Heart right ventricle (tissue), 16 donors: ENCODE measurements at regions not wholly inside any gene's neighbourhood (a gene's known extent, or its start where the extent isn't known, plus 50 kb on each side); places are given as distances from the start of the nearest gene placed in this dataset.

Experiments
- ATAC-seq, 8 donors: fragments of 200-7000 bp; cut with Tn5 transposase; one replicate each; pipeline ENCODE4 v1.9.1; 2020; ENCODE audit warnings: mild to moderate bottlenecking in 8 of 8, moderate library complexity in 8 of 8, moderate number of reproducible peaks in 1 of 8
- DNase-seq, 2 donors: peaks; one replicate each; pipeline ENCODE4 v3.0.0-alpha.2; 2020
- H3K27ac ChIP-seq, 10 donors: fragments of 200-600 bp; sonication (generic) in 2 of 10; one replicate each; pipeline versions ENCODE4 v1.5.0 to v1.8.0; 2020 to 2022; ENCODE audit warnings: mild to moderate bottlenecking in 3 of 10
- H3K27me3 ChIP-seq, 7 donors: fragments of 200-600 bp; one replicate each; pipeline ENCODE4 v1.8.0; 2021 to 2022; ENCODE audit warnings: mild to moderate bottlenecking in 2 of 7
- H3K36me3 ChIP-seq, 9 donors: fragments of 200-600 bp; sonication (generic) in 1 of 9; one replicate each; pipeline versions ENCODE4 v1.5.0 to v1.8.0; 2020 to 2022; ENCODE audit warnings: mild to moderate bottlenecking in 2 of 9
- H3K4me1 ChIP-seq, 9 donors: fragments of 200-600 bp; sonication (generic) in 1 of 9; one replicate each; pipeline versions ENCODE4 v1.5.0 to v1.8.0; 2020 to 2022; ENCODE audit warnings: mild to moderate bottlenecking in 4 of 9
- H3K4me3 ChIP-seq, 10 donors: fragments of 200-600 bp; sonication (generic) in 2 of 10; one replicate each; pipeline versions ENCODE4 v1.5.0 to v1.8.0; 2020 to 2022; ENCODE audit warnings: mild to moderate bottlenecking in 7 of 10, moderate library complexity in 2 of 10
- H3K9me3 ChIP-seq, 11 donors: fragments of 200-600 bp in 10 of 11; sonication (generic) in 2 of 11; one replicate each; pipeline versions ENCODE4 v1.5.0 to v1.8.0; 2013 to 2022; ENCODE audit warnings: mild to moderate bottlenecking in 2 of 11, control low read depth in 1 of 11, moderate library complexity in 1 of 11
- WGBS, 2 donors: extraction: QIAGEN DNeasy Blood & Tissue Kit; methylation state at CpG; one replicate each; pipeline ENCODE4 v1.1.7; 2013; ENCODE audit warnings: inconsistent platforms in 1 of 2; 5-methylcytosine and 5-hydroxymethylcytosine counted together
- intact Hi-C, 10 donors: fragments of 100-400 bp; cut with DNase I; formaldehyde crosslinking; loops; one replicate each; pipeline versions ENCODE4 v1.11.1 to v1.14.2; 2022
- TF ChIP-seq, protein P1 (sequence below), 9 donors: fragments of 200-600 bp; sonication (generic) in 2 of 9; IDR thresholded peaks; one replicate each; pipeline versions ENCODE4 v1.5.0 to v1.8.0; 2021 to 2022; ENCODE audit warnings: antibody characterized with exemption in 9 of 9, mild to moderate bottlenecking in 5 of 9, moderate library complexity in 1 of 9
- donor health status: Arrhythmogenic right ventricular cardiomyopathy.
- donor health status: ischemic (EF 13 %, LVEDD 7.1; RV severe dilation, severe dysfunction).
- donor health status: healthy with polysubstance abuse.
- donor health status: DM: no; HTN: yes; CAD: no.
- donor health status: DM: no; HTN: no; CAD: no.
- donor health status: ischemic (EF 25% LVEDD 6.9; RV normal size, moderate dysfunction).
- donor health status: ischemic (EF 25% LVEDD 5.7; RV mildly dilated, moderate dysfunction).
- donor health status: healthy.
- donor health status: DM: yes; HTN: yes; CAD: no.
- donor health status: Ischemic cardiomyopathy.
- donor health status: ischemic (EF 35%, LVEDD 5.7; RV mildly dilated, moderate dysfunction).
- donor health status: nonischemic (EF 11% LVEDD 7.7; RV severe dilation, severe dysfunction).
- donor health status: DM: yes; HTN: yes; CAD: no.
- donor health status: PGD.
- donor health status: ischemic (EF 29% LVEDD 5.4; RV normal size, mild dysfunction).
- donor health status: nonischemic (EF 23%, LVEDD 6.1; RV moderate dilation, normal function).

DNA sequence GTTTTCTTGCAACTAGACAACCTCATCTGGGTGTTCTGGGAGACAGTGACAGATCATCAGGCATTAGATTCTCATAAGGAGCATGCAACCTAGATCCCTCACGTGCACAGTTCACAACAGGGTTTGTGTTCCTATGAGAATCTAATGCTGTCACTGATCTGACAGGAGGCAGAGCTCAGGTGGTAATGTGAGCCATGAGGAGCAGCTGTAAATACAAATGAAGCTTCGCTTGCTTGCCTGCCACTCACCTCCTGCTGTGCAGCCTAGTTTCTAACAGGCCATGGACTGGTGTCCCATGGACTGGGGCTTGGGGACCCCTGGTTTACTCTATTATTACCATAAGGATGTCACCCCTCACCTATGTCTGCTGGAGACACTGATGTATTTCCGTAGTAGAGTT, 166.8 kb downstream of the PSAT1 start:
- Histone ChIP-seq H3K27me3 (peaks cover 0 to 4% (median 0%) of the 10 kb centered on the region in 7 donors), H3K9me3 (peaks cover 0 to 33% (median 0%) of the 10 kb centered on the region in 11 donors), H3K36me3 (no peaks in the 10 kb centered on the region), H3K4me3 (no peak overlapping the region), H3K4me1 (no peaks in the 10 kb centered on the region), H3K27ac (no peak overlapping the region)
- intact Hi-C loops: no loop called here
- ATAC-seq (no peak), DNase-seq (no peak)
- 66 to 81% methylated on average over 3 of the region's 3 CpGs for WGBS, 2 donors
- TF ChIP-seq, protein P1, sequence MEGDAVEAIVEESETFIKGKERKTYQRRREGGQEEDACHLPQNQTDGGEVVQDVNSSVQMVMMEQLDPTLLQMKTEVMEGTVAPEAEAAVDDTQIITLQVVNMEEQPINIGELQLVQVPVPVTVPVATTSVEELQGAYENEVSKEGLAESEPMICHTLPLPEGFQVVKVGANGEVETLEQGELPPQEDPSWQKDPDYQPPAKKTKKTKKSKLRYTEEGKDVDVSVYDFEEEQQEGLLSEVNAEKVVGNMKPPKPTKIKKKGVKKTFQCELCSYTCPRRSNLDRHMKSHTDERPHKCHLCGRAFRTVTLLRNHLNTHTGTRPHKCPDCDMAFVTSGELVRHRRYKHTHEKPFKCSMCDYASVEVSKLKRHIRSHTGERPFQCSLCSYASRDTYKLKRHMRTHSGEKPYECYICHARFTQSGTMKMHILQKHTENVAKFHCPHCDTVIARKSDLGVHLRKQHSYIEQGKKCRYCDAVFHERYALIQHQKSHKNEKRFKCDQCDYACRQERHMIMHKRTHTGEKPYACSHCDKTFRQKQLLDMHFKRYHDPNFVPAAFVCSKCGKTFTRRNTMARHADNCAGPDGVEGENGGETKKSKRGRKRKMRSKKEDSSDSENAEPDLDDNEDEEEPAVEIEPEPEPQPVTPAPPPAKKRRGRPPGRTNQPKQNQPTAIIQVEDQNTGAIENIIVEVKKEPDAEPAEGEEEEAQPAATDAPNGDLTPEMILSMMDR (IDR thresholded peaks at IDR 0.05): no peak

DNA sequence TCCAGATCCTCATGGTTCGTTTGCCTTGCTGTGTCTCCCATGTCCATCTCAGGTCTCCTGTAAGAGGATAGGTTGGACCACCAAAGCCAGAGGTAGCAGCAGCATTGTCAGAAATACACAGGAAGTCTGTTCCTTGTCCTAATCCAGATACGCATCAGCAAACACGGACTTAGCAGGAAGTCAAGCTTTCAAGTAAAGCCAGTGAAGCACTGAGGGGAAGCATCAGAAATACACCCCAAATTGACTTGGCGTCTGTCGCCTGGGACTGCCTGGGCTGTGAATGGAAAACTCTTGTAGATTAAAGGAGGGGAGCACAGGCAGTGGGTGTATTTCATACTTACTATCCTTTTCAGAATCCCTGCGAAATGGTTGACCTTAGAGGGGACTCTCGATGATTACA, 171.3 kb downstream of the PSAT1 start:
- H3K4me1 ChIP-seq: no peaks in the 10 kb centered on the region
- H3K9me3 ChIP-seq: peaks cover 0 to 2% (median 0%) of the 10 kb centered on the region in 11 donors
- no peak for ATAC-seq
- TF ChIP-seq, protein P1 (IDR thresholded peaks at IDR 0.05): no peak
- no peak overlapping the region for H3K4me3 ChIP-seq
- peaks cover 0 to 4% (median 0%) of the 10 kb centered on the region in 7 donors for H3K27me3 ChIP-seq
- no peak for DNase-seq
- WGBS, 2 donors: 51 to 60% methylated on average over 7 of the region's 7 CpGs
- H3K36me3 ChIP-seq: no peaks in the 10 kb centered on the region
- no peak overlapping the region for H3K27ac ChIP-seq
- intact Hi-C loops: no loop called here

DNA sequence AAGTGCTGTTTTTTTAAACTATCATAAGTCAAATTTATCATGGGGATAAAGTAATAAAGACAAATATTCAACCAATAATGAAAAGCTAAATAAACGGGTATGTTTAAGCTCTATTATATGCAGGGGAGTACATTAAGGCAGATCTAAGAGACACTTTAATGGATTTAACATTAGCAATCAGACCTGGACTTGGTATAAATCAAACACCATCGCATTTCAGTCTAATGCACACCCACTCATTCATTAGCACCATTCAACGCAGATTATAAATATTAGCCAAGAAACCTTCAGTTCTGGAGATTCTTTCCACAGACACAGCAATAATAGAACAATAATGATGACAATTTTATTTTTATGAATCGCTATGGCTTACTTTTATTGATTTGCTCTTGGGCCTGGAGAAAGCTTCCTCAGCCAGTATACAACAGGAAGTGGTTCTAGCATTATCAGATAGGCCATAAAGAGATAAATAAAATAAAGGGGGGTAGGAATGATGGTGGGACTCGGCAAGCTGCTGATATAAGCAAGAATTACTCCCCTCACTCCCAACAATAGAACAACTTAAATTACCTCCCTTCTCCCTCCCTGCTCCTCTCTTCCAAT, 172.2 kb downstream of the PSAT1 start:
- no peak for ATAC-seq
- Histone ChIP-seq H3K27ac (no peak overlapping the region), H3K27me3 (peaks cover 0 to 4% (median 0%) of the 10 kb centered on the region in 7 donors), H3K4me3 (no peak overlapping the region), H3K36me3 (no peaks in the 10 kb centered on the region), H3K4me1 (no peaks in the 10 kb centered on the region), H3K9me3 (peaks cover 0 to 2% (median 0%) of the 10 kb centered on the region in 11 donors)
- WGBS, 2 donors: 73 to 78% methylated on average over 5 of the region's 5 CpGs
- intact Hi-C loops: no loop called here
- DNase-seq: no peak
- TF ChIP-seq, protein P1 (IDR thresholded peaks at IDR 0.05): no peak

DNA sequence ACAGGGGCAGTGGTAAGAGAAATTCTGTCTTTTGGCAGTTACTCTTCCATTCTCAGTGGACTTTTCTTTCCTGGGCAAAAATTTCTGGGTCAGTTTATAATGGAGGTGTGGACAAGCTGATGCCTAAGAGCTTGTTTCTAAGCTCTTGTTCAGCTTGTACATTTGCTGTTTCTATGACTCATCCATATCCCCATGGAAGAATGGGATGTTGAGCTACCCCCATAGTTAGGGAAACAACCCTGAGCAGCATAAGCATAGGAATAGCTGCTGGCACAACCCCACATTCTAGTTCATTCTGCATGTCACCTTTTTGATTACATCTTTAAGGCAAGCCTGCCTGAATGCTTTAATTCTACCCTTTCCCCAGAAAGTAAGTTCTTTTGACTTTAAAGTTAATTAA, 173.3 kb downstream of the PSAT1 start:
- intact Hi-C loops: no loop called here
- Histone ChIP-seq H3K36me3 (no peaks in the 10 kb centered on the region), H3K27ac (no peak overlapping the region), H3K9me3 (peaks cover 0 to 2% (median 0%) of the 10 kb centered on the region in 11 donors), H3K4me1 (no peaks in the 10 kb centered on the region), H3K27me3 (peaks cover 0 to 4% (median 0%) of the 10 kb centered on the region in 7 donors), H3K4me3 (no peak overlapping the region)
- TF ChIP-seq, protein P1 (IDR thresholded peaks at IDR 0.05): no peak
- ATAC-seq (no peak), DNase-seq (no peak)
